Prostate gland (tissue), 2 donors: ENCODE measurements at regions not wholly inside any gene's neighbourhood (a gene's known extent, or its start where the extent isn't known, plus 50 kb on each side); places are given as distances from the start of the nearest gene placed in this dataset.

ENCODE experiments used
- DNase-seq: peaks from one replicate; pipeline ENCODE4 v3.0.0-alpha.2; 2019; ENCODE audit warnings: low spot score
- H3K27ac ChIP-seq, 2 donors: fragments of 200-600 bp; sonication (generic); 2 replicates each; pipeline ENCODE4 v1.5.1; 2017 to 2019
- H3K27me3 ChIP-seq: fragments of 200-600 bp; sonication (generic); replicated peaks from 2 replicates; pipeline ENCODE4 v1.5.1; 2019; ENCODE audit not compliant: insufficient read depth
- H3K36me3 ChIP-seq, 2 donors: fragments of 200-600 bp; sonication (generic); 1 replicate in 1 of 2; 2 replicates in 1 of 2; pipeline versions ENCODE4 v1.5.1 to v1.8.1; 2017 to 2019
- H3K4me1 ChIP-seq: fragments of 200-600 bp; sonication (generic); replicated peaks from 2 replicates; pipeline ENCODE4 v1.5.1; 2019
- H3K4me3 ChIP-seq, 2 donors: fragments of 200-600 bp; sonication (generic); 2 replicates each; pipeline ENCODE4 v1.5.1; 2017 to 2019
- H3K9me3 ChIP-seq: fragments of 200-600 bp; sonication (generic); 2 replicates; pipeline ENCODE4 v1.5.1; 2017
- POLR2A ChIP-seq: fragments of 450-650 bp; IDR thresholded peaks from one replicate; pipeline ENCODE4 v1.6.1; 2016; ENCODE audit warnings: antibody characterized with exemption, mild to moderate bottlenecking
- POLR2AphosphoS5 ChIP-seq: sonication (generic); formaldehyde crosslinking; IDR thresholded peaks from one replicate; pipeline ENCODE4 v1.6.1; 2017; ENCODE audit warnings: antibody characterized with exemption
- WGBS: methylation state at CpG from one replicate; pipeline ENCODE4 v1.1.5; 2018; 5-methylcytosine and 5-hydroxymethylcytosine counted together
- intact Hi-C: fragments of 100-400 bp; cut with DNase I; formaldehyde crosslinking; loops from one replicate; pipeline ENCODE4 v1.14.2; 2022
- TF ChIP-seq, protein P1 (sequence below), 4 experiments: fragments of 200-600 bp in 2 of 4; fragments of 450-650 bp in 2 of 4; sonication (generic) in 2 of 4; IDR thresholded peaks; 1 replicate in 3 of 4; 2 replicates in 1 of 4; pipeline ENCODE4 v1.5.1; 2016 to 2019; ENCODE audit warnings: antibody characterized with exemption in 4 of 4, mild to moderate bottlenecking in 2 of 4, moderate library complexity in 2 of 4

DNA sequence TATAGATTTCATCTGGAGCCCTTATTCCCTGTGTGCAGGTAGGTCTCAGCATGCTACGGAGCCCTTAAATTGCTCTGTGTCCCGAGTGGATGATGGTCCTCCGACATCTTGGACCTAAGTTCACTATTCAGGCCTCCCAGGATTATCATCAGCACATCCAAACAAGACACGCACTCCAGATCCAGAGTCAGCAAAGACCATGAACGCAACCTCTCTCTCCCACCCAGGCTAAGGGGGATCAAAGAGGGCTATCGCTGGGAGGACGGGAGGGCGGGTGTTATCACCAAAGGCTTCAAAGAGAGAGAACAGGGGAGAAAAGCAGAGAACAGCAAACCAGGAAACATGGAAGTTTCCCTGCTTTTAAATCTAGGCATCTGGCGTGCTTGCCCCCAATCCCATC lies 659.4 kb downstream of the TBC1D22A start:
- intact Hi-C loops, result no loop called here
- Histone ChIP-seq H3K36me3 (no peaks in the 10 kb centered on the region), H3K4me3 (no peak overlapping the region), H3K9me3 (no peaks in the 10 kb centered on the region), H3K27me3 (peaks cover 4% of the 10 kb centered on the region), H3K27ac (no peak overlapping the region), H3K4me1 (no peaks in the 10 kb centered on the region)
- no peak for DNase-seq
- TF ChIP-seq POLR2A, result no peak
- TF ChIP-seq POLR2AphosphoS5, result no peak
- TF ChIP-seq, protein P1, sequence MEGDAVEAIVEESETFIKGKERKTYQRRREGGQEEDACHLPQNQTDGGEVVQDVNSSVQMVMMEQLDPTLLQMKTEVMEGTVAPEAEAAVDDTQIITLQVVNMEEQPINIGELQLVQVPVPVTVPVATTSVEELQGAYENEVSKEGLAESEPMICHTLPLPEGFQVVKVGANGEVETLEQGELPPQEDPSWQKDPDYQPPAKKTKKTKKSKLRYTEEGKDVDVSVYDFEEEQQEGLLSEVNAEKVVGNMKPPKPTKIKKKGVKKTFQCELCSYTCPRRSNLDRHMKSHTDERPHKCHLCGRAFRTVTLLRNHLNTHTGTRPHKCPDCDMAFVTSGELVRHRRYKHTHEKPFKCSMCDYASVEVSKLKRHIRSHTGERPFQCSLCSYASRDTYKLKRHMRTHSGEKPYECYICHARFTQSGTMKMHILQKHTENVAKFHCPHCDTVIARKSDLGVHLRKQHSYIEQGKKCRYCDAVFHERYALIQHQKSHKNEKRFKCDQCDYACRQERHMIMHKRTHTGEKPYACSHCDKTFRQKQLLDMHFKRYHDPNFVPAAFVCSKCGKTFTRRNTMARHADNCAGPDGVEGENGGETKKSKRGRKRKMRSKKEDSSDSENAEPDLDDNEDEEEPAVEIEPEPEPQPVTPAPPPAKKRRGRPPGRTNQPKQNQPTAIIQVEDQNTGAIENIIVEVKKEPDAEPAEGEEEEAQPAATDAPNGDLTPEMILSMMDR (IDR thresholded peaks at IDR 0.05), result no peak
- WGBS, result 86% methylated on average over 9 of the region's 9 CpGs

DNA sequence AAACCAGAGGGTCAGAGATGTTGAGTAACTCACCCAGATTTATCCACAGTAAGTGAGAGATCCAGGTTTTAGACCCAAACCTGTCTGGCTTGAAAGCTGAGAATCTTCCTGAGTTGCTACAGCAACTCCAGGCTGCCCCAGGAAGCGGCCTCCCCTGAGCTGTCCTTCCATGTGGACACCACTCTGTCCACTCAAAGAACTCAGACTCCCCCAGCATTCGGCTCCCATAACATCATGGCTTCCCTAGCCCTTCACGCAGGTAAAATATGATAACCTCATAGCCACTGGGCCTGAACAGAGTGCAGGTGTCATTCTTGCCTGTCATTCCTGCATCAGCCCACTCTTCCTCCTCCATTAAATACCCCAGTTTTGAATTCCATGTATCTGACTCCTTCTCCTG lies 657.8 kb downstream of the TBC1D22A start:
- no peak overlapping the region for H3K4me3 ChIP-seq
- TF ChIP-seq POLR2AphosphoS5 (no peak), POLR2A (no peak)
- TF ChIP-seq, protein P1 (IDR thresholded peaks at IDR 0.05), result no peak
- DNase-seq, result no peak
- no peaks in the 10 kb centered on the region for H3K9me3 ChIP-seq
- H3K4me1 ChIP-seq, result no peaks in the 10 kb centered on the region
- H3K36me3 ChIP-seq, result no peaks in the 10 kb centered on the region
- H3K27me3 ChIP-seq, result peaks cover 4% of the 10 kb centered on the region
- WGBS, result 84% methylated on average over 3 of the region's 3 CpGs
- intact Hi-C loops, result no loop called here
- no peak overlapping the region for H3K27ac ChIP-seq

DNA sequence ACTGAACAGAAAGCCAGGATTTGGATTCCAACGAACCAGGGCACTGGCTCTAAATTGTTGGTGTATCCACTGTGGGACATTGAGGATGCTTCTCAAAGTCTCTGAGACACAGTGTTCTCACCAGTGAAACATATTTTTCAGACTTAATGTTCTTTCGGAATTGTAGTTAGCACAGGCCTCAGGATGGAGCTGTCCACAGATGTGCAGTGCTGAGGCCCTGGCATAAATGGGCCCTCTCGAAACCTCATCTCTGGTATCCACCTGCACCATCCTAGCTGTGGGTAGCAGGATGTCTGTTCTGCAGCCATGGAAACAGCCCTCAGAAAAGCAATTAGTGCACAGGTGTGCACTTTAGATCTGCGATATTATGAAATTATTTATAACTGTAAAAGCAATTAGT lies 656.8 kb downstream of the TBC1D22A start:
- no peak overlapping the region for H3K4me3 ChIP-seq
- no peaks in the 10 kb centered on the region for H3K4me1 ChIP-seq
- no peak for DNase-seq
- no peak overlapping the region for H3K27ac ChIP-seq
- intact Hi-C loops, result no loop called here
- TF ChIP-seq POLR2AphosphoS5, result no peak
- TF ChIP-seq, protein P1 (IDR thresholded peaks at IDR 0.05), result no peak
- TF ChIP-seq POLR2A, result no peak
- 56% methylated on average over 4 of the region's 4 CpGs for WGBS
- no peaks in the 10 kb centered on the region for H3K36me3 ChIP-seq
- H3K9me3 ChIP-seq, result no peaks in the 10 kb centered on the region
- peaks cover 4% of the 10 kb centered on the region for H3K27me3 ChIP-seq

DNA sequence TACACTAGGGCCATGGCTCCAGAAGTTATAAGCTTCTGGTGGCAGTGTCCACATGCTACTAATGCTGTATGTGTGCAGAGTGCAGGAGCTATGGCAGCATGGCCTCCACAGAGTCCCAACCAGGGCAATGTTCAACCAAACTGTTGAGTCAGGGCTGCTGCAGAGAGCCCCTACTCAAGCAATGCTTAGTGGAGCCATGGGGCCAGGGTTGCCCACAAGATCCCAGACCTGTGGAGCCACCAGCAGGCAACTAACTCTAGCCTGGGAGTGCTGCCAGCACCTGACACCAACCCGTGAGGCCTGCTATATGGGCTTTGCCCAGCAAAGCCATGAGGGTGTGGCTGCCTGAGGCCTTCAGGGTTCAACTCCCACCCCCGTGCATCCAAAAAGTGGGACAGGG lies 655.2 kb downstream of the TBC1D22A start:
- Histone ChIP-seq H3K27me3 (peaks cover 4% of the 10 kb centered on the region), H3K4me1 (no peaks in the 10 kb centered on the region), H3K36me3 (no peaks in the 10 kb centered on the region), H3K9me3 (no peaks in the 10 kb centered on the region), H3K4me3 (no peak overlapping the region), H3K27ac (no peak overlapping the region)
- no peak for DNase-seq
- intact Hi-C loops, result no loop called here
- WGBS, result 59% methylated on average over 2 of the region's 2 CpGs
- TF ChIP-seq, protein P1 (IDR thresholded peaks at IDR 0.05), result no peak
- TF ChIP-seq POLR2AphosphoS5, result no peak
- no peak for TF ChIP-seq POLR2A

DNA sequence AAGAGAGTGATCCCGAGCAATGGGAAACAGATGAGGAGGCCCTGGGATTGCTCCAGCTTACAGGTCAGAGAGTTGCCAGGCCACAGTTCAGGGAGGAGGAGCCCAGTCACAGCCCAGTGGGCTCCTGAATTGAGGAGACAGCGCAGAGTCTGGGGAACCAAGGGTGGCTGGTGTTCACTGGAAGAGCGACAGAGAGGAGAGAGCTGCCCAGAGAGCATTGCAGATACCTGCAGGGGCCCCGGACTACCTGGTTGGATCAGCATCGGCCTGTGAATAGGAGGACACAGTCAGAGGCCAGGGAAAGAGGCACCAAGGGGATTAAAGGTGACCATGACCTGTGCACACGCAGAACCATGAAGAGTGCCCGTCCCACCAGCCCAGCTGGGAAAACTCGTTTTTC lies 648.6 kb downstream of the TBC1D22A start:
- no peaks in the 10 kb centered on the region for H3K27me3 ChIP-seq
- intact Hi-C loops, result no loop called here
- no peak overlapping the region for H3K27ac ChIP-seq
- DNase-seq, result no peak
- no peaks in the 10 kb centered on the region for H3K4me1 ChIP-seq
- TF ChIP-seq POLR2AphosphoS5, result no peak
- TF ChIP-seq, protein P1 (IDR thresholded peaks at IDR 0.05), result no peak
- no peak for TF ChIP-seq POLR2A
- WGBS, result 76% methylated on average over 8 of the region's 8 CpGs
- no peak overlapping the region for H3K4me3 ChIP-seq
- H3K36me3 ChIP-seq, result no peaks in the 10 kb centered on the region
- H3K9me3 ChIP-seq, result no peaks in the 10 kb centered on the region
